Uterus (tissue), 2 donors: ENCODE measurements at regions not wholly inside any gene's neighbourhood (a gene's known extent, or its start where the extent isn't known, plus 50 kb on each side); places are given as distances from the start of the nearest gene placed in this dataset.

ENCODE experiments used
- CTCF ChIP-seq, 4 experiments: fragments of 200-600 bp in 2 of 4; fragments of 450-650 bp in 2 of 4; sonication (generic) in 2 of 4; IDR thresholded peaks; one replicate each; pipeline ENCODE4 v1.5.1; 2016 to 2019; ENCODE audit warnings: antibody characterized with exemption in 4 of 4, mild to moderate bottlenecking in 2 of 4, moderate library complexity in 1 of 4
- POLR2A ChIP-seq, 2 donors: fragments of 450-650 bp; IDR thresholded peaks; one replicate each; pipeline ENCODE4 v1.6.1; 2016; ENCODE audit warnings: antibody characterized with exemption in 2 of 2, mild to moderate bottlenecking in 1 of 2, moderate library complexity in 1 of 2

GRCh38 chr5:23730023-23730422 lies 222.6 kb downstream of the PRDM9 start:
- TF ChIP-seq CTCF (IDR thresholded peaks at IDR 0.05), result no peak
- no peak for TF ChIP-seq POLR2A (IDR thresholded peaks at IDR 0.05)
